COLO668 (cell line): ENCODE measurements at regions not wholly inside any gene's neighbourhood (a gene's known extent, or its start where the extent isn't known, plus 50 kb on each side); places are given as distances from the start of the nearest gene placed in this dataset.

Experiments
- DNase-seq: peaks from one replicate; lab custom pipeline; 2025; ENCODE audit not compliant: unreplicated experiment; lab: John Stamatoyannopoulos, UW

DNA sequence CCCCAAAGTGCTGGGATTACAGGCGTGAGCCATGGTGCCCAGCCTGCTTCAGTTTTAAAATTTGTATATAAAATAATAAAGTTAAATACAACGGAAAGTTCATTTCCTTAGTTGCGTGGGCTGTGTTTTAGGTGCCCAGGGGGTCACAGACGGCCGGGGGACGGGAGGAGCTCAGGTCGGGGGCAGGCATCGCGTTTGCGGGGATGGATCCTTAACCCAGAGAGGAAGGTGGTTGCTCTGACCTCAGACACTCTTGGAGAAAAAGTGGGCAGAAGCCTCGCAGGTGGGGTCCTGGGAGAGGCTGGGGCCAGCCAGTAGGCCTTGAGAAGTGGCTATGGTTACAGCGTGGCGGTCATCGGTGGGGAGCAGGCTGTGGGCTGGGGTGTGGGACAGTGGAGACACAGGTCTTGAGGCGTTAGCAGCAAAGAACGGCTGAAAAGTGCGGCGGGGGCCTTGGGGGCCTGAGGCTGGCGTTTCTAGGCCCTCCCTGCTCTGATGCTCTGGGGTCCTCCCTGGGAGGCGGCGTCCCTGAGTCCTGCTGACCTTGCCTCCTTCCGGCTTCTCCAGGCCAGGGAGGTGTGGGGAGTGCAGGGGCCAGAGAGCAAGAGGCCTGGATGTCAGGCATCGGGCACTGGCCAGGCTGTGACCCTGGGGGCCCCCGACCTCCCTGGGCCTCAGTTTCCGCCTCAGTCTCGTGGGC, 54.4 kb downstream of the UNCX start:
- no peak for DNase-seq

DNA sequence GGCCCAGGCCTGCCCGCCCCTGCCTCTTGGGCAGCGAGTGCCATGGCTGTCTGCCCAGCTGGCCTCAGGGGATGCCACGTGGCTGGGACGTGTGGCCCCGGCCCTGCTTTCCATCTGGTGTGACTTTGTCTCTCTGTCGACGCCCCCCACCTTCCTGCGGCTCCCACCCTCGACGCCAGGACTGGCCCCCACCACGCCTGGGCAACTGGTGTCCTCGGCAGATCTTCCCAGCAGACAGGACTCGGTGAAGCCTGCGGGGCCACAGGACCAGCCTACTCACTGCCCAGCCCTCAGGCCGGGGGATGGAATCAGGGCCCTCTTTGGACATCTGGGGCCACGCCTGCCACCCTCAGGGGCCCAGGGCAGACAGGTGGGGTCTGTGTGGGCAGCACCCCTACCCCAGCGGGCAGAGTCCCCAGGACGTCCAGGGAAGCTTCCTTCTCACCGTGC, 55.1 kb downstream of the UNCX start:
- no peak for DNase-seq

DNA sequence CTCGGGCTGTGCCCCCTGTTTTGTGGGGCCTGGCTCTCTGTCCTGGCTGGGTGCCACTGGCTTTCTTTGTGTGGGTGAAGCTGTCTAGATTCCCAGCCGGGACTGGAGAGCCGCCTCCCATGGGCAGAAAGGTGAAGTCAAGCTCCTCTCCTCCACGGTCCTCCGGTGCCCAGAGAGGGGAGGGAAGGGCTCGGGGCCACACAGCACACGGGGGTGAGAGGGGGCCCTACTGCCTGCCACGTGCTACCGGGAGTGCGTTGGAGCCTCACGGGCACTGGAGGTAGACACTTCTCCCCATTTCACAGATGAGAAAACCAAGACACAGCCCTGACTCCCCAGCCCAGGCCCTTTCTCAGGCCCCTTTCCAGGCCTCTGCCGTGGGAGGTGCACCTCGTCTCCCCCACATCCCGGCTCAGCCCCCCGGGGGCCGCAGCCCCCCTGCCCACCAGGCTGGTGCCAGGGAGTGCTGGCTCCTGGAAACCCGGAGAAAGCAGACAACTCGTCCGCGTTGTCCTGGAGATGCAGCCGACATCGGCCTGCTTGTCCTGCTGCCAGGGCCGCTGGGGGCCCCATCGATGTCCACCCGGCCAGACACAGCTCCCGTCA, 55.8 kb downstream of the UNCX start:
- DNase-seq, result no peak

DNA sequence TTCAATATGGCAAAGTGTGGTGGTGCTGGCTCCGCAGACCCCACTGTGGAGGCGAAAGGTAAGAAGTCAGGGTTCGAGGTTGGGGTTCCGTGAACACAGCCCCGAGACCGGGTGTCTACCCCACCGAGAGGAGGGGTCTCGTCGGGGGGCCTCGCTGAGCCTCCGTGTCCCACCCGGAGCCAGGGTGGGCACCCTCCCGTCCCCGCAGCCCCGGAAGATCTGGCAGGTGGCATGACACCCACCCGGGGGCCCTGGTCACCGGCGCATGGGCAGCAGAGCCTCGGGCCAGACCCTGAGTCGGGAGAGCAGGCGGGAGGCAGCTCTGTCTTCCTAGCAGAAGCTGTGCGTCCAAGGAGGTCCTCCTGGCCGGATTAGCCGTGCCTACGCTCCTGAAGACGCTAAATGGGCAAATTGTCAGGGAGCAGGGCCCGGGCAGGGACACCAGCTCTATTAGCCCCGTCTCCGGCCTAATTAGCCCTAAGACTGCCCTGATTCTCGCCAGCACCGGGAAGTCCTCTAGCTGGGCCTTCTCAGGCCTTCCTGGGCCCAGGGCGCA, 56.4 kb downstream of the UNCX start:
- no peak for DNase-seq

DNA sequence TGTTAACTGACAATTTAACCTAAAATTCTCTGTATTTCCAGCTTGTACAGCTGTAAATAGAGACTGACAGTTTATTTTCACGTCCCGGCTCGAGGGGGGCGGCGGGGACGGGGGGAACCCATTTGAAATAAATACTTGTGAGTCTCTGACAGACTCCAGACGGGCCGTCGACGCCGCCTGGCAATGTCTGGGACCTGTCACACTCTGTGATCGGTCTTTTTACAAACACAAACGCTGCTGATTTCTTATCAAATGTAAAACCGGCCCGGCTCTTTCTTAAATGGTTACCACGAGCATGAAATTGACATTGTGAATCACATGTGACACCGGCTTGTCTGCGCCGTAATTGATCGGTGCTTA, 57.0 kb downstream of the UNCX start:
- DNase-seq, result no peak

DNA sequence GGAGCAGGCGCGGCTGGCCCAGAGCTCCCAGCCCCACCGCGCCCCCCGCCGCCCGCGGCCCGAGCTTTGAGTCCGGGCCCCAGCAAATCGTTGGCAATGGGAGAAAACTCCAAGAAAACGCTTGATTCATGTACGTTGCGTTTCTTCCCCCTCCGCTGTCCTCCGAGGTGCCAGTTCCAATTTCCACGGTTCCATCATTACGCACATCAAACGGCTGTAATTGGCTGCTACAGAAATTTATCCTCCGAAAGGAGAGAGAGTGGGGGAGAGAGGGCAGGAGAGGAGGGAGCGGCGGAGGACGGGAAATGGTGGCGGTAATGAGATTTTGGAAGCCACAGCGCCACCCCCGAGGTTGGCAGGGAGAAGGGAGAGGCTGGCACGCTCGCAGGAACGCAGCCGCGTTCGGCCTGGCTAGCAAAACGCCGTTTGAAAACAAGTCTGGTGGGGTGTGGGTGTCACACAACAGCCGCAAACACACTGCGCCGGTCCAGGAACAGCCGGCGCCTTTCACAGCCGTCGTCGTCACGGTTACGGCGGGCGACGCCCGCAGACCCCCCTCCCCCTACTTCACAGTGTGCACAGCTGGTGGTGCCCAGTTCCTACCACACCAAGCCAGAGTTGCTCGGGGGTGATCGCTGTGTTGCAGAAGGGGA, 57.5 kb downstream of the UNCX start:
- peak; percentile 56 for DNase-seq

DNA sequence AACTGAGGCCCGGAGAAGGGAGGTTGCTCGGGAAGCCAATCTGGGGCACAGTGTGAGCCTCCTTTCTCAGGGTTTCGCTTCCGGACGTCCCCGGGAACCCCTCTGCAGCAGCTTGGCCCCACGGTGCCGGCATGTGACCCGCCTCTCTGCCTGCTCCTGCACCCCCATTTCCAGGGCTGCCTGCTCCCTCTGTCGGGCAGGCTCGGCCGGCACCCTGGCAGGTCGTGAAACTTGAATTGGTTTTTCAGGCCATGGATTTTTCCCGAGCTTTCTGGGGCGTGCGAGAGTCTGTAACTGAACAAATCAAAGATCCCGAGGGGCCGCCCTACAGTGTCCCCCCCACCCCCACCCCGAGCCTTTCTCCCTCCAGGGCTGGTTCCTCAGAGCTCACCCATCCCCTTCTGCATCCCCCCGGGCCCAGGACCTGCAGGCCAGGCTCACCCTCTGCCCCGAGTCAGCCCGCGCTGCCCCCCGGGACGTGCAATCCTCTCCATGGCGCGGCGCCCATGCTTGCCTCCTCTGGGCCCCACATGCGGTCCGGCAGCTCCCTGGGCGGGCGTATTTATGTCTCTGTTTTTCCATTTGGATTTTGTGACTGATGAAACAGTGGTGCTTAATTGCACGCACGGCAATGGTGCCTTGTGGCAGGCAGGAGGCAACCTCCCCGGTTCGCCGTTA, 58.1 kb downstream of the UNCX start:
- no peak for DNase-seq

DNA sequence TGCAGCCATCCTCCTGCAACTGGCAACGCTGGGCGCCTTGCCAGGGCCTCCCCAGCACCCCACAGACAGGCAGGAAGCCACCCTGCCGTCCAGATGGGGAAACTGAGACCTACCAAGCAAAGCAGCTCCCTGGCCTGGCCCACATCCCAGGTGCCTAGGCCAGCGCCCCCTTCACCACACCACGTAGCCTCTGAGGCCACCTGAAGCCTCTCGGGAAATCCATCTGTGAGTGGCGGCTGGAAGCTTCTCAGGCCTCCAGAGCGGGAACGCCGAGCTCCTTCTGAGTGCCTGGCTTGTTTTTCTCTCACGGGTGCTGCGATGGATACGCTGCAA, 58.7 kb downstream of the UNCX start:
- DNase-seq, result no peak

DNA sequence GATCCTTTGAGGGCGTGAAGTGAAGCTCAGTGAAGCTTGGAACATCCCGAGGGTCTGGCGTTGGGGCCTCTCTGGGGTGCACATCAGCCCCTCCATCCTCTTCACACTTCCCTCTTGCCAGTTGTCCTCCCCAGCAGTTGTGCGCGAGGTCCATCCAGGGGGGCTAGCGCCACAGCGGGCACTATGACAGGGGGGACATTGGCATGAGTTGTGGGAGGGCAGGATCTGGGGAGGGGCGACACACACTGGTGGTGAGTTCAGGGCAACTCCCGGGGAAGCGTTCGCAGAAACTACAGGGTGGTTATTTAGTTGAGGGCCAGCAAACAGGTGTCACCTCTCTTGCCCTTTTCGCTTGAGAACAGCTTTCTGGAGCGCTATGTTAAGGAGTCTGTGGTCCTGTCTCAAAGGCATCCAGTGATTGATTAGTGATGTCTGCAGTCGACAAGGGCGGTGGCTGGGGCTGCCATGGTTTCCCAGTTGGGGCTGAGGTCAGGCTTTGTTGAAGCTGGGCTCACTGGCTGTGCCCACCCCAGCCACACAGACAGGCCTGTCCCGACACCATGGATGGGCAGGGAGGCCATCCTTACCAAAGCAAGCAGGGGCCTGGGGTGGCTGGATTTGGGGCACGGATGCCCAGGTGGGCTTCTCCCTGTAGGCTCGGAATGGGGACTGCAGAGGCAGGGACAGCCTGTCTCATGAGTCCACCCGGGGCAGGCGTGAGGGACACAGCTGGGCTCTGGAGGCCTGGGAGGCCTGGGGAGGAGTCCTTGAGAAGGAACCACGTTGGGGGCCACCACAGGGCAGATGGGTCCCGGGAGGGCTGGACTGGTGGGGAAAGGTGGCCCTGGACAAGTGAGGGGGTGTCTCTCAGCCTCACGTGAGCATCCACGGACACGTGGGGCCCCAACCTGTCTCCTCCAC, 59.4 kb downstream of the UNCX start:
- no peak for DNase-seq

DNA sequence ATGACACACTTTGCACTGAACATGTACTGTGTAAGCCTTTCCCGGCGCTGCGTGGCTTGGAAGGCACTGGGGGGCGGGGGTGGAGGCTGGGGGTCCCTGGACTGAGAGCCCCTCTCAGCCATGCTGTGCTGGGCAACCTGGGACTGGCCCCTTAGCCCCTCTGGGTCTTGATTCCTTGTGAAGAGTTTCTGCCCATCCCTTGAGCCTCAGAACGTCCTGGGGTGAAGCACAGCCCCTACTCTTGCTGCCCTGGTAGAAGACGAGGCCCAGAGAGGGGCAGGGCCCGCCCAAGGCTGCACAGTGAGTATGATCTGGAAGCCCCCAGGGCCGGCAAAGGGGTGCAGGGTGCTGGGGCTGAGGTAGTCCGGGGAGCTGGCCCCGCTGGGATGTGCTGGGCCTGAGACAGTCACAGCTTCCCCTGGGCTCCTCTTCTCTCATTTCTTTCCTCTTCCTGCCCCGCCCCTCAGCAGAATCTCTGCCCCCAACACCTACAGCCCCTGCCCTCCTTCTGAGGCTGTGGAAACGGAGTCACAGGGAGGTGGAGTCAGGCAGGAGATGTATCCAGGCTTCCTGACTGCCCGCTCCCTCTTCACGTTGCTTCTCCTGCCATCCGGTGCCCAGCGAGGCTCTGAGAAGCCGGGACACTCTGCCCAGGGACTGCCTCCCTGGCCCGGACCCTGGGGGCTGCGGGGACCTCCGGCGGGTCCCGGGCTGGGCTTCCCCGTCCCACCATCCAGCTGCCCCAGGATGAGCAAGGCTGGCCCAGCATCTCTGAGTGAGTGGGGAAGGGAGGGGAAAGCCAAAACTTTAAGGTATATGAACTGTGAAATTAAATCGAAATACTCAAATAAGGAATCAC, 60.5 kb downstream of the UNCX start:
- no peak for DNase-seq

DNA sequence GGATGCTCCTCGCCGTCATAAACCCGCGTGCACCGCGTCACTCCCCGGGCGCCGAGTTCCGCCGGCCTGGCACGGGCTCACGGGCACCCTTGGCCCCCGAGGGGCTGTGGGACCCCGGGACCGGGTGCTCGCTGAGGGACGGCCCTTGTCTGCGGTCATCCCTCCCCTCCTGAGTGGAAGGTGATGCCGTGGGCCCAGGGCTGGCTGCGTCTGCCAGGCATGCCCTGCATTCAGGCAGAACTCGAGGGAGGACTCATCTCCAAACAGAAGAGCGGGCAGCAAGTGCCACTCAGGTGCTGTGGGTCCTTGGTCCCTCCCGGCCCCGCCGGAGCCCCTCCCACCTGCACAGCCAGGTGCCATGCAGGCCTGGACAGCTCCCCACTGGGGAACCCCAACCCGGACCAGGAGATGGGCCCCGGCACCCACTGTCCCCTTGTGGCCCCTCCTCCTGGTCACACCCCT, 61.3 kb downstream of the UNCX start:
- DNase-seq, result no peak

DNA sequence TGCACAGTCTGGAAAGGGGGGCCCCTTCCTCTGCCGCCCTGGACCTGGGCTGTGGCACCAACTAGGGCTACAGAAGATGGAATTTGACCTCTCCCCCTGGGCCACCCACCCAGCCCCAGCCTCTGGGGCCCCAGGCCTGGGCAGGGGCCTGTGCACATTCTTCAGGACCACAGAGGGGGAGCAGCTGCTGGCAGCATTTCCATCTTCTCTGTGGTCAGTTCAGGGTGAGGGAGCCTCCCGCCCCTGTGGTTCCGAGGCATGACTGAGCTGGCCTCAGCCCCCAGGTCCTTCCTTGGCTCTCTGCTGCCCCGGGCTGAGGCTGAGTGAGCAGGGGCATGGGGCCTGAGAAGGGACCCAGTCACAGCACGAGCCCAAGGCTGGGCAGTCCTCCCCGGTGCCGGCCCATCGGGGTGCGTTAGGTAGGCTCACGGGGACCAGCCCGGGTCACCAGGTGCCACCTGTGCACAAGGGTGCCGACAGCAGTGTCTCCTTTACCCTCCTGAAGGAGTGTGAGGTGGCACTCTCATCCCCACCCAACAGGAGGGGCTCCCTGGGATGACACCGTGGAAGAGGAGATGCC, 63.2 kb downstream of the UNCX start:
- no peak for DNase-seq

DNA sequence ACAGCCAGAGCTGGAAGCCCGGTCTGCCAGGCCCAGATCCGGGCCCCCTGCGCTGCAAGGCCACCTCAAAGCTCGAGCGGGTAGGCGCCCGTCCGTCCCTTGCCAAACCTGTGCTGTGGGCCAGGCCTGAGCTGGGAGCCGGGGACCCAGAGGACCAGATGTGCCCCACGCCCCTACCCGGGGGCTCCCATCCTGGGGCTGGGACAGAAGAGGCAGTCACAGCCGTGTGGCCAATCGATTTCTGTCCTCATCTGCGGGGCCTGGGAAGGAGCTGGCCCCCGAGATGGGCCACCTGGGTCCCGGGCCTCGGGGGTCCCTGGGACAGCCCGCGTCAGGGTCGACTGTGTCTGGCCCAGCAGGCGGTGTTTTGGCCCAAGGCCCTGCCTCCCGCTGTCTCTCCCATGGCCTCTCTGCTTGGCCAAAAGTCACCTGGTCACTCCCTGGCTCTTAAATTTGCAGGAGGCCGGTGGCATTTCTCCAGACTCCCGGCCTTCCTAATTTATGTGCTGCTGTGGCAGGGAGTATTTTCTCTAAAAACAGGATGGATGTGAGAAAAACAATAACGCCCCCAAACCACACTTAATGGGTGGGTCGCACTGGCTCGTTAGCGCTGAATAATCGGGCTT, 63.8 kb downstream of the UNCX start:
- DNase-seq, result no peak

DNA sequence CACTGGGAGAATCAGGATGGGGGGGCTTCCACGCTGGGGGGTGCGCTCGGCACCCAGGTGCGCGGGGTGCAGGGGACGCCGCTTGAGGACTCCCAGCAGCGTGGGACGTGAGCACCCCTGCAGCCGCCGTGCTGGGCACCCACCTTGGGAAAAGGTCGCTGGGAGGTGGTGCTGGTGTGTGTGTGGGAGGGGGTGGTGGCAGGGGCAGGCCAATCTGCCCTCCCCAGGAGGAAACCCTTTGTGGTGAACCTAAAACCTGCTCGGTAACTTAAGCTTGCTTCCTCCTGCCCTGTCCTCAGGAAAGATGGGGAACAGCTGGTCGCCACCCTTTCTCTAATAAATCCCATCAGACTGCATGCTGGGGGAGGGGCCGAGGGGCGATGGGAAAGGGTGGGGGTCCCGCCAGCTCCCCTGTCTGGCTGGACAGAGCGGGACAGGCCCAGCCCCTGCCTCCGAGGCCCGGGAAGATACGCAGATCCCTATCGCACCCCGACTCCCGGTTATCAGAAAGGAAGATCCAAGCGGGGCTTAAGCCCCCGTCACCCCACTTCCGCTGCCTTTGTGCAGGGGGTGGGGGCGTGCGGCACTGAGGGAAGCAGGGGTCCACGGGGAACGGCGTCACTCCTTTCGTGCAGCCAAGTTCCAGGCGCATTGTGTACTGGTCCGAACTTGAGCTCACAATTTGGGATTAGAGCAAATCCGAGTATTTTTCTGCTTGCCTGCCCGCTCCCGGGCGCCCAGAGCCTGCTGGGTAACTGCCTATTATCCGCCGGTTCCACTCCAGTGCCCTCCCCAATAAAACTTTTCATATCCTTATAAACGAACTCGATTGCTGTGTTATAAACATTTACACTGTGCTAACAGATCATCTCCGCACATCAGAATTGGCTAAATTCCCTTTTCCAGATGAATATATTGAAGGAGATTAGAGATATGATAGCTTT, 64.6 kb downstream of the UNCX start:
- no peak for DNase-seq

DNA sequence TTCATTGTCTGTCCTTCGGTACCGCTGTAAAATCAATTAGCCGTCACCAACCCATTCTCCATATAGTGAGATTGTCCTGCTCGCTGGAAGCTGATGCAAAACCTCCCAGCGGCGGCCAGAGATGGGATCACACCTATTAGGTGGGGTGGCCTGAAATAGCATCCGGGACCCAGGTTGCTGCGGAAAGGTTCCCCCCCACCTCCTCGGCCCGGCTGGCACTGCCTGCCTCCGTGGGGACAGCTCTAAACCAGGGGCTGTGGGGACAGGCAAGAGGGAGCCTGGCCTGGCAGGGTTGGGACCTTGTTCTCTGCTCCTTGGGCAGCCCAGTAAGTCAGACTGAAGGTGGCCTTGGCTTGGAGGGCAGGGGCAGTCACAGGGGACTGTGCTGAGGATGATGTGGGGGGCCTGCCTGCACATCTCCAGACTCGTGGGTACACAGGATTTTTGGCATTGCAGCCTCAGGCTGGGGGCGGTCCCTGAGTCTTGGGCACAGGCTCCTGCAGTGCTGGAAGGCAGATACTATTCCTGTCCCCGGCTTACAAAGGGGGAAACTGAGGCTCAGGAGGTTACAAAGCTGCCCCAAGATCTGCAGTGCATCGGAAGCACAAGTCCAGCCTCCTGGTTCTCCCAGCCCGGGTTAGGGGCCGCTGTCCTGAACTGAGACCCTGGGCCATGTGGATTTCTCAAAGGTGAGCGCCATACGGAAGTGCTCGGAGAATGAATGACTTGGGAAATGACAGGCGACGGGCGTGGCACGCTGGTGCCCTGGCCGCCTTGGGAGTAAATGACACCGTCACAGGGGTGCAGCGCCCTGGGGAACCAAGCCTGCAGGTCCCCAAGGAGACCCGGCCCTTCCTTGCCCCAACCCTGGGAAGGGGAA, 65.6 kb downstream of the UNCX start:
- DNase-seq, result no peak

DNA sequence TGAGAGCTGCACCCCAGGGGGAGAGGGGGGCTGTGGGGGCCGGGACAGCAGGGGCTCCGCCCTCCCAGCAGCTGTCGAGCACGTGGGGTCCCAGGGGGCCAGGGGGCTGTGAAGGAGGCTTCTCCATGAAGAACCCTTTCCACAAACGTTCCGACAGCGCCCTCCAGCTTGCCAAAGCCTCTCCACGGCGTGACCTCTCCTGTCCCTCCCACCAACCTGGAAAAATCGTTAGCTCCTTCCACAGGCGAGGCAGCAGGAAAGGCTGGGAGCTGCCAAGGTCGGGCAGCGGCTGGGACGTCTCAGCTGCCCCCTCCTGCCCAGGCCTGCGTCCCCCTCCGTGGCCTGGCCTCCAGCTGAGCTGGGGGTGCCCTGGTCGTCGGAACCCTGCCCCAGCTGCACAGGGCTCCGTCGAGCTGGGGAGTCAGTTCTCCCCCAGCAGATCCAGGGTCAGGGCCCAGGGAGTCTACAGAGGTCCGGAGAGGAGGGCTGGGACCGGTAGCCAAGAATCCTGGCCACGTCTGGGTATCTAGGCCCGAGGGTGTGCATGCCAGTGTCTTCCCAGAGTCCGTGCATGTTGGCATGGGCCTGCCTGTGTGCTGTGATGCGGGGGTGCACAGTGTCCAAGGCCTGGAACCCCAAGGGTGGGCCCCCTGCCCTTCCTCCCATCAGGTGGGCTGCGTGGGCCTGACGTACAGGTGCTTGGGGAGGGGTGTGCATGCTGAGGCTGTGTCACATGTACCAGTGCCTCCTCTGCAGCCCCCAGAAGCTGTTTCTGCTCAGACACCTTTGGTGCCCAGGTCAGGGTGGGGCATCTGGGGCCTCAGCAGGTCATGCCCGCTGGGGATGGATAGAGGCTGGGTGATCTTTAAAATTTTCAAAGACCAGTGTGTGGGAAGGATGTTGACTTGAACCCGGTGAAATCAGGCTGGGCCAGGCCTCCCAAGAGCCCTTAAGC, 66.5 kb downstream of the UNCX start:
- DNase-seq, result no peak
